ENCODE measurements at regions not wholly inside any gene's neighbourhood (a gene's known extent, or its start where the extent isn't known, plus 50 kb on each side); places are given as distances from the start of the nearest gene placed in this dataset.

DNA sequence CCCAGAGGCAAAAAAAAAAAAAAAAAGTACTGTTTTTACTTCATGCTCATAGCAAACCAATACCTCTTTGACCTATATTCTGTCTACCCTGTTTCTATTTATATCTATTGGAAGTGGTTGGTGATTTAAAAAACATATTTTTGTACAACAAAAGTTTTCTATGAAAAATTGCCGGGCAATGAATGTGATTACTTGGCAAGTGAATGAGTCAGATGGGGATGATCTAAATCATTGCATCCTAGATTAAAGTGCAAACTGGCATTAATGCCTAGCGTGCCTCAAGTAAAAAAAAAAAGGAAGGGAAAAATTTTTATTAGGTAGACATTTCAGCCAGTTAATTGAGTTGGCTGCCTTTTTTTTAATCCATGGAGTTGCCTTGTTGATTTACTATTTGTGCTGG lies 500.6 kb downstream of the KCTD12 start:
- Histone ChIP-seq H3K9me3 (no peaks in the 10 kb centered on the region), H3K36me3 (no peaks in the 10 kb centered on the region), H3K27ac (peak overlapping the region in 1 of 4 donors; percentile 69), H3K4me3 (no peak overlapping the region), H3K27me3 (no peaks in the 10 kb centered on the region), H3K4me1 (peaks cover 7 to 46% (median 16%) of the 10 kb centered on the region in 3 donors)
- no peak for TF ChIP-seq EP300 (IDR thresholded peaks at IDR 0.05)
- TF ChIP-seq POLR2AphosphoS5 (IDR thresholded peaks at IDR 0.05), result no peak
- TF ChIP-seq, protein P1, sequence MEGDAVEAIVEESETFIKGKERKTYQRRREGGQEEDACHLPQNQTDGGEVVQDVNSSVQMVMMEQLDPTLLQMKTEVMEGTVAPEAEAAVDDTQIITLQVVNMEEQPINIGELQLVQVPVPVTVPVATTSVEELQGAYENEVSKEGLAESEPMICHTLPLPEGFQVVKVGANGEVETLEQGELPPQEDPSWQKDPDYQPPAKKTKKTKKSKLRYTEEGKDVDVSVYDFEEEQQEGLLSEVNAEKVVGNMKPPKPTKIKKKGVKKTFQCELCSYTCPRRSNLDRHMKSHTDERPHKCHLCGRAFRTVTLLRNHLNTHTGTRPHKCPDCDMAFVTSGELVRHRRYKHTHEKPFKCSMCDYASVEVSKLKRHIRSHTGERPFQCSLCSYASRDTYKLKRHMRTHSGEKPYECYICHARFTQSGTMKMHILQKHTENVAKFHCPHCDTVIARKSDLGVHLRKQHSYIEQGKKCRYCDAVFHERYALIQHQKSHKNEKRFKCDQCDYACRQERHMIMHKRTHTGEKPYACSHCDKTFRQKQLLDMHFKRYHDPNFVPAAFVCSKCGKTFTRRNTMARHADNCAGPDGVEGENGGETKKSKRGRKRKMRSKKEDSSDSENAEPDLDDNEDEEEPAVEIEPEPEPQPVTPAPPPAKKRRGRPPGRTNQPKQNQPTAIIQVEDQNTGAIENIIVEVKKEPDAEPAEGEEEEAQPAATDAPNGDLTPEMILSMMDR (IDR thresholded peaks at IDR 0.05), result no peak
- no peak for TF ChIP-seq POLR2A (IDR thresholded peaks at IDR 0.05)
- no peak for ATAC-seq
- WGBS, 2 donors (ENCODE audit: low coverage in 1 of 2), result 12 to 51% methylated on average over 2 of the region's 2 CpGs

DNA sequence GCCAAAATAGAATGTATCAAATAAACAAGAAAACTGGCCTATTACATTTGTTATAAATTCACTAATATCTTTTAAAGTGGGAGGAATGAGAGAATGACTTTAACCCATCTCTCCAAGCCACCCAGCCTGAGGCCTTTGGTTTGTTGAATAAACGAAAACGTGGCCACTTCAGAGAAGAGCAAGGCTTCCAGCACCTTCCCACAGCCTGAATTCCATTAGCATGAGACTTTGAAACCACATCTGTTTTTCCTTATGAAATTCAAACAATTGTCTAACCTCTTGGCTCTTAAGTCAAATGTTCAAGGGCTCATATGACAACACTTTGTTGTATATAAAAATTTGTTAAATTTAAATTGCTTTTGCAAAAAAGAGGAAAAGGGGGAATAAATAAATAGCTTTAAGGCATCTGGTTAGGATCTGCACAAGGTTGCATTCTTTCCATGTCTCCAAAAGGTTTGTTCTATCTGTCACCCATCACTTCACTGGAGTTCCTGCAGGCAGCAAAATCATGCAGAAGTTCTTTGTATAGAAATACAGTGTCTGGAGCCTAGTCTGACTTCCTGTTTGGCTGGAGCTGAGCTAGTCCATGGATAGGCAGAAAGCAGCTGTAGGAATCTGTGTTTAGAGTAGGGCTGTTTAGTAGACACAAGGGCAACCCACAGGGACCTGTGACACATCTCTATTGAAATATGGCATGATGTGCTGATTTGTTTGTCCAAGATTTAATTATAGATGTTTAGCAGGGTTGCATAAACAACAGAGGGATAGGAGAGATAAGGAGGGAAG lies 502.3 kb downstream of the KCTD12 start:
- no peak for TF ChIP-seq EP300 (IDR thresholded peaks at IDR 0.05)
- TF ChIP-seq POLR2A (IDR thresholded peaks at IDR 0.05), result no peak
- TF ChIP-seq, protein P1 (IDR thresholded peaks at IDR 0.05), result no peak
- no peak for TF ChIP-seq POLR2AphosphoS5 (IDR thresholded peaks at IDR 0.05)
- Histone ChIP-seq H3K4me1 (peaks cover 7 to 46% (median 16%) of the 10 kb centered on the region in 3 donors), H3K4me3 (no peak overlapping the region), H3K36me3 (no peaks in the 10 kb centered on the region), H3K27ac (peak overlapping the region; percentile 63 to 69 (median 64)), H3K9me3 (no peaks in the 10 kb centered on the region), H3K27me3 (no peaks in the 10 kb centered on the region)
- peak; percentile 85 for ATAC-seq
- 0 to 30% methylated on average over 1 to 2 of the region's 2 CpGs for WGBS, 2 donors (ENCODE audit: low coverage in 1 of 2)

DNA sequence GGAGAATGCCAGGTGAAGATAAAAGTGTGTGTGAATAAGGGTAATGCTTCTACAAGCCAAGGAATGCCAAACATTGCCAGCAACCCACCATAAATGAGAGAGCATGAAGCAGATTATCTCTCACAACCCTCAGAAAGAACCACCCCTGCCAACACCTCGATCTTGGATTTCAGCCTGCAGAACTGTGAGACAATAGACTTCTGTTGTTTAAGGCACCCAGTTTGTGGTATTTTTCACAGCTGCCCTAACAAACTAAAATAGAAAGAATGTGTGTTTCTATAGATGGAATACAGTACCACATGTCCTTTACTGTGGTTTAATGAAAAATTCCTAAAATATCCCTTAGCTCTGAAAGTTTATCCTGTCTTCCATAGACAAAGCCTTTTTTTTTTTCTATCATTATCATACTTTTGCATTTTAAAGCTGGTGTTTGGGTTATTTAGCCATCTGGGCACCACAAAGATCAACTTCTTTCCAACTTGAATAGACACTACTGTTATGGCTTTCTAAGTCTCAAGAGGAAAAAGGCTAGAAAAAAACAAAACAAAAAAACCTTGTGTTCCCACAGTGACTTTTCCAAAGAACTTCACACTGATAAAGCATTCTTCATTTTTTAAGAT lies 505.6 kb downstream of the KCTD12 start:
- Histone ChIP-seq H3K27ac (no peak overlapping the region), H3K36me3 (no peaks in the 10 kb centered on the region), H3K27me3 (no peaks in the 10 kb centered on the region), H3K4me1 (peaks cover 7 to 25% (median 10%) of the 10 kb centered on the region in 3 donors), H3K4me3 (no peak overlapping the region), H3K9me3 (no peaks in the 10 kb centered on the region)
- no peak for ATAC-seq
- TF ChIP-seq POLR2A (IDR thresholded peaks at IDR 0.05) (no peak), POLR2AphosphoS5 (IDR thresholded peaks at IDR 0.05) (no peak), EP300 (IDR thresholded peaks at IDR 0.05) (no peak)
- TF ChIP-seq, protein P1 (IDR thresholded peaks at IDR 0.05), result no peak
- 73% methylated on average over 1 of the region's 1 CpG; no CpG with 5 or more reads in 1 of the 2 donors for WGBS, 2 donors (ENCODE audit: low coverage in 1 of 2)

DNA sequence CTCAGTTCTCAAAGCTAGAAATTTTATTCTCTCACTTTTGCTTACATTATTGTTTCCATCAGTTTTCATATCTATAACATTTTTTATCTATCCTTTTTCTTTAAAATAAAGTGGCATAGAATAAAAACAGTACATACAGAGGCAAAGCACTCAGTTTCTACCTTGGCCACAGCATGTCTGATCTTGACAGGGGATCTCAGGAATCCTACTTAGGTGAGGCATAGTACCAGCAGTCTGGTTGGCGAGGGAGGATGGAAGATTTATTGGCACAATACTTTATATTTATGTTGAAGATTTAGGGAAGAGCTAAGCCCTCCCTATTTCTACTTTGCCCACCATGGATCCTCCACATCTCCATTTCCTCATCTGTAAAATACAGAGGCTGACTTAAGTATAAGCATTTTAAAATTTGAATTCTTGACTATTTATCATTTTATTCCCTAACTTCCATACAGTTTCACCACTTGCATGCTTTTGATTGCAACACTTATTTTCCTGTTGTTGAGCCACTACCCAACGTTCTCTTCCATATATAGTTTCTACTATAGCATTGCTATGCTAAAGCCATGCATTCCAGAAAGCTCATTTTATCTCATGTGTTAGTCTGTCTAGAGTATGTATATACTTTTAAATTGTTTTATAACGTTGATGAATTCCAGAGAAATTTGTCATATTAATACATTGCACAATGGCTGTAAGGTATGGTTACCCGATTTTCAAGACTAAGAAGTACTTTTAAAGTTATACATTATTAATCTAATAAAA lies 506.7 kb downstream of the KCTD12 start:
- Histone ChIP-seq H3K27ac (no peak overlapping the region), H3K27me3 (no peaks in the 10 kb centered on the region), H3K9me3 (no peaks in the 10 kb centered on the region), H3K4me1 (peaks cover 5 to 15% (median 8%) of the 10 kb centered on the region in 3 donors), H3K4me3 (no peak overlapping the region), H3K36me3 (no peaks in the 10 kb centered on the region)
- 83 to 85% methylated on average over 4 of the region's 4 CpGs for WGBS, 2 donors (ENCODE audit: low coverage in 1 of 2)
- TF ChIP-seq, protein P1 (IDR thresholded peaks at IDR 0.05), result no peak
- TF ChIP-seq POLR2AphosphoS5 (IDR thresholded peaks at IDR 0.05) (no peak), EP300 (IDR thresholded peaks at IDR 0.05) (no peak), POLR2A (IDR thresholded peaks at IDR 0.05) (no peak)
- ATAC-seq, result no peak
